ENCODE measurements at regions not wholly inside any gene's neighbourhood (a gene's known extent, or its start where the extent isn't known, plus 50 kb on each side); places are given as distances from the start of the nearest gene placed in this dataset.

GRCh38 chr3:102205647-102206046, 229.2 kb upstream of the ZPLD1 start:
- Histone ChIP-seq H3K4me3 (replicated peaks in 1 of 4; ENCODE audit: control extremely low read depth in 1 of 4, insufficient read depth in 1 of 4, low read depth in 3 of 4, low read length in 4 of 4) (no peak overlapping the region), H3K9me3 (ENCODE audit: control insufficient read depth, insufficient read depth, low read depth, low read length) (no peaks in the 10 kb centered on the region), H3K27me3 (ENCODE audit: control insufficient read depth, insufficient read depth, low read length) (no peaks in the 10 kb centered on the region), H4K20me1 (ENCODE audit: control insufficient read depth, extremely low read depth, insufficient read depth, low read length) (no peaks in the 10 kb centered on the region), H3K36me3 (ENCODE audit: control insufficient read depth, insufficient read depth, low read length) (no peaks in the 10 kb centered on the region), H2AFZ (ENCODE audit: low read length) (no peak overlapping the region), H3K27ac (ENCODE audit: insufficient read depth, low read length) (no peak overlapping the region), H3K4me1 (ENCODE audit: control insufficient read depth, extremely low read depth, insufficient read depth, low read length) (peaks cover 4% of the 10 kb centered on the region), H3K4me2 (ENCODE audit: extremely low read depth, insufficient read depth, low read length) (no peak overlapping the region), H3K79me2 (ENCODE audit: control insufficient read depth, insufficient read depth, low read length) (no peaks in the 10 kb centered on the region), H3K9ac (ENCODE audit: insufficient read depth, low read length) (no peak overlapping the region)
- no peak for TF ChIP-seq CTCF (conservative IDR thresholded peaks at IDR 0.05 in 1 of 2, IDR thresholded peaks at IDR 0.05 in 1 of 2; ENCODE audit: low read depth in 1 of 2, low read length in 2 of 2)
- TF ChIP-seq EZH2 (IDR thresholded peaks at IDR 0.05; ENCODE audit: low read length, missing control alignments), result no peak
- no peak for DNase-seq (ENCODE audit: low read depth in 2 of 2)

- H3K27me3 ChIP-seq (ENCODE audit: control insufficient read depth, insufficient read depth, low read length), result no peaks in the 10 kb centered on the region
- no peak overlapping the region for H3K27ac ChIP-seq (ENCODE audit: insufficient read depth, low read length)
- DNase-seq (ENCODE audit: low read depth in 2 of 2), result peak; percentile 76 to 86
- H3K4me3 ChIP-seq (replicated peaks in 1 of 4; ENCODE audit: control extremely low read depth in 1 of 4, insufficient read depth in 1 of 4, low read depth in 3 of 4, low read length in 4 of 4), result no peak overlapping the region
- H3K9ac ChIP-seq (ENCODE audit: insufficient read depth, low read length), result no peak overlapping the region
- H3K4me1 ChIP-seq (ENCODE audit: control insufficient read depth, extremely low read depth, insufficient read depth, low read length), result peaks cover 4% of the 10 kb centered on the region
- H3K4me2 ChIP-seq (ENCODE audit: extremely low read depth, insufficient read depth, low read length), result peak overlapping the region; percentile 57
- no peaks in the 10 kb centered on the region for H3K9me3 ChIP-seq (ENCODE audit: control insufficient read depth, insufficient read depth, low read depth, low read length)
- H3K36me3 ChIP-seq (ENCODE audit: control insufficient read depth, insufficient read depth, low read length), result no peaks in the 10 kb centered on the region
- H3K79me2 ChIP-seq (ENCODE audit: control insufficient read depth, insufficient read depth, low read length), result no peaks in the 10 kb centered on the region
- no peaks in the 10 kb centered on the region for H4K20me1 ChIP-seq (ENCODE audit: control insufficient read depth, extremely low read depth, insufficient read depth, low read length)
- TF ChIP-seq EZH2 (IDR thresholded peaks at IDR 0.05; ENCODE audit: low read length, missing control alignments), result no peak
- TF ChIP-seq CTCF (conservative IDR thresholded peaks at IDR 0.05 in 1 of 2, IDR thresholded peaks at IDR 0.05 in 1 of 2; ENCODE audit: low read depth in 1 of 2, low read length in 2 of 2), result no peak
- no peak overlapping the region for H2AFZ ChIP-seq (ENCODE audit: low read length)
Observed at GRCh38 chr3:102206511-102207031, 228.2 kb upstream of the ZPLD1 start.

- Histone ChIP-seq H3K27me3 (ENCODE audit: control insufficient read depth, insufficient read depth, low read length) (no peaks in the 10 kb centered on the region), H3K36me3 (ENCODE audit: control insufficient read depth, insufficient read depth, low read length) (no peaks in the 10 kb centered on the region), H3K27ac (ENCODE audit: insufficient read depth, low read length) (no peak overlapping the region), H3K9me3 (ENCODE audit: control insufficient read depth, insufficient read depth, low read depth, low read length) (no peaks in the 10 kb centered on the region), H3K4me3 (replicated peaks in 1 of 4; ENCODE audit: control extremely low read depth in 1 of 4, insufficient read depth in 1 of 4, low read depth in 3 of 4, low read length in 4 of 4) (no peak overlapping the region), H3K9ac (ENCODE audit: insufficient read depth, low read length) (no peak overlapping the region), H3K4me1 (ENCODE audit: control insufficient read depth, extremely low read depth, insufficient read depth, low read length) (peaks cover 4% of the 10 kb centered on the region), H4K20me1 (ENCODE audit: control insufficient read depth, extremely low read depth, insufficient read depth, low read length) (no peaks in the 10 kb centered on the region), H2AFZ (ENCODE audit: low read length) (no peak overlapping the region), H3K4me2 (ENCODE audit: extremely low read depth, insufficient read depth, low read length) (peak overlapping the region; percentile 57), H3K79me2 (ENCODE audit: control insufficient read depth, insufficient read depth, low read length) (no peaks in the 10 kb centered on the region)
- TF ChIP-seq CTCF (conservative IDR thresholded peaks at IDR 0.05 in 1 of 2, IDR thresholded peaks at IDR 0.05 in 1 of 2; ENCODE audit: low read depth in 1 of 2, low read length in 2 of 2) (no peak), EZH2 (IDR thresholded peaks at IDR 0.05; ENCODE audit: low read length, missing control alignments) (no peak)
- DNase-seq (ENCODE audit: low read depth in 2 of 2), result peak in 1 of 2 donors; percentile 49
Observed at GRCh38 chr3:102207151-102207571, 227.7 kb upstream of the ZPLD1 start.

All from fibroblast of lung (primary cell).